Heart left ventricle (tissue), 16 donors: ENCODE measurements at regions not wholly inside any gene's neighbourhood (a gene's known extent, or its start where the extent isn't known, plus 50 kb on each side); places are given as distances from the start of the nearest gene placed in this dataset.

ENCODE experiments used
- ATAC-seq, 4 donors: fragments of 200-7000 bp; cut with Tn5 transposase; one replicate each; pipeline ENCODE4 v1.9.1; 2020 to 2022; ENCODE audit warnings: moderate library complexity in 4 of 4, mild to moderate bottlenecking in 3 of 4, moderate number of reproducible peaks in 1 of 4
- DNase-seq, 5 donors: peaks; one replicate each; pipeline ENCODE4 v3.0.0-alpha.2; 2020
- H3K27ac ChIP-seq, 12 donors: fragments of 200-600 bp; sonication (generic) in 4 of 12; one replicate each; pipeline versions ENCODE4 v1.5.0 to v1.8.0; 2016 to 2022; ENCODE audit warnings: mild to moderate bottlenecking in 2 of 12
- H3K27me3 ChIP-seq, 9 donors: fragments of 200-600 bp; sonication (generic) in 2 of 9; one replicate each; pipeline versions ENCODE4 v1.5.1 to v1.8.0; 2016 to 2022; ENCODE audit warnings: mild to moderate bottlenecking in 3 of 9
- H3K36me3 ChIP-seq, 9 donors: fragments of 200-600 bp; sonication (generic) in 2 of 9; one replicate each; pipeline versions ENCODE4 v1.5.0 to v1.8.0; 2018 to 2022; ENCODE audit warnings: mild to moderate bottlenecking in 2 of 9
- H3K4me1 ChIP-seq, 12 donors: fragments of 200-600 bp; sonication (generic) in 4 of 12; one replicate each; pipeline versions ENCODE4 v1.5.0 to v1.8.0; 2016 to 2022; ENCODE audit warnings: mild to moderate bottlenecking in 3 of 12
- H3K4me3 ChIP-seq, 12 donors: fragments of 200-600 bp; sonication (generic) in 4 of 12; one replicate each; pipeline versions ENCODE4 v1.5.0 to v1.8.0; 2017 to 2022; ENCODE audit warnings: mild to moderate bottlenecking in 9 of 12, moderate library complexity in 4 of 12
- H3K9me3 ChIP-seq, 12 donors: fragments of 200-600 bp; sonication (generic) in 4 of 12; one replicate each; pipeline versions ENCODE4 v1.5.0 to v1.8.0; 2016 to 2022; ENCODE audit warnings: mild to moderate bottlenecking in 1 of 12
- CTCF ChIP-seq, 12 donors: fragments of 200-600 bp; sonication (generic) in 4 of 12; IDR thresholded peaks; one replicate each; pipeline versions ENCODE4 v1.5.0 to v1.8.0; 2018 to 2022; ENCODE audit warnings: antibody characterized with exemption in 12 of 12, mild to moderate bottlenecking in 5 of 12
- POLR2A ChIP-seq, 2 donors: fragments of 450-650 bp; IDR thresholded peaks; one replicate each; pipeline ENCODE4 v1.6.1; 2017; ENCODE audit warnings: antibody characterized with exemption in 2 of 2, mild to moderate bottlenecking in 2 of 2, moderate library complexity in 2 of 2
- WGBS, 4 donors: extraction: QIAGEN DNeasy Blood & Tissue Kit in 2 of 4; methylation state at CpG; one replicate each; pipeline versions ENCODE4 v1.1.5 to v1.1.7; 2013 to 2018; 5-methylcytosine and 5-hydroxymethylcytosine counted together
- intact Hi-C, 10 donors: fragments of 100-400 bp; cut with DNase I; formaldehyde crosslinking; loops; one replicate each; pipeline versions ENCODE4 v1.11.1 to v1.14.2; 2022
- donor health status: ischemic (EF 13 %, LVEDD 7.1; RV severe dilation, severe dysfunction).
- donor health status: healthy with polysubstance abuse.
- donor health status: DM: no; HTN: yes; CAD: no.
- donor health status: DM: no; HTN: no; CAD: no.
- donor health status: ischemic (EF 25% LVEDD 6.9; RV normal size, moderate dysfunction).
- donor health status: ischemic (EF 25% LVEDD 5.7; RV mildly dilated, moderate dysfunction).
- donor health status: healthy.
- donor health status: DM: yes; HTN: yes; CAD: no.
- donor health status: ischemic (EF 35%, LVEDD 5.7; RV mildly dilated, moderate dysfunction).
- donor health status: nonischemic (EF 11% LVEDD 7.7; RV severe dilation, severe dysfunction).
- donor health status: DM: yes; HTN: yes; CAD: no.
- donor health status: PGD.
- donor health status: ischemic (EF 29% LVEDD 5.4; RV normal size, mild dysfunction).
- donor health status: nonischemic (EF 23%, LVEDD 6.1; RV moderate dilation, normal function).

GRCh38 chr9:4349816-4350418, 50.0 kb upstream of the GLIS3 start:
- ATAC-seq: no peak
- Histone ChIP-seq H3K27ac (no peak overlapping the region), H3K27me3 (no peaks in the 10 kb centered on the region), H3K36me3 (no peaks in the 10 kb centered on the region), H3K4me1 (no peaks in the 10 kb centered on the region), H3K4me3 (no peak overlapping the region), H3K9me3 (no peaks in the 10 kb centered on the region)
- no peak for DNase-seq
- intact Hi-C loops: loop anchor here in 2 of 10 donors (10.0 kb wide), 2 partner anchors 615 to 875 kb away; no protein-coding TSS in a partner anchor
- TF ChIP-seq CTCF (IDR thresholded peaks at IDR 0.05) (no peak), POLR2A (IDR thresholded peaks at IDR 0.05) (no peak)
- 74 to 89% (median 82%) methylated on average over 9 of the region's 9 CpGs for WGBS, 4 donors
